ENCODE measurements at regions not wholly inside any gene's neighbourhood (a gene's known extent, or its start where the extent isn't known, plus 50 kb on each side); places are given as distances from the start of the nearest gene placed in this dataset.

GRCh38 chrX:21276736-21277433 lies 97.3 kb upstream of the CNKSR2 start:
- Histone ChIP-seq H2AFZ (no peak overlapping the region), H3K27me3 (replicated peaks; ENCODE audit: insufficient read depth) (no peaks in the 10 kb centered on the region), H3F3A (ENCODE audit: insufficient read depth) (no peaks in the 10 kb centered on the region), H4K20me1 (ENCODE audit: insufficient read depth) (no peaks in the 10 kb centered on the region), H3K4me2 (ENCODE audit: unreplicated experiment) (no peak overlapping the region), H3K4me1 (ENCODE audit: insufficient read depth) (no peaks in the 10 kb centered on the region), H3K36me3 (ENCODE audit: low read depth) (no peaks in the 10 kb centered on the region), H3K27ac (no peak overlapping the region), H3K9me3 (ENCODE audit: low read depth) (no peaks in the 10 kb centered on the region), H3K9me2 (ENCODE audit: insufficient read depth) (no peaks in the 10 kb centered on the region), H3K79me2 (ENCODE audit: insufficient read depth) (no peaks in the 10 kb centered on the region), H3K9ac (no peak overlapping the region), H3K4me3 (no peak overlapping the region)
- TF ChIP-seq EZH2phosphoT487 (IDR thresholded peaks at IDR 0.05; ENCODE audit: insufficient read depth, low read depth), result no peak
- DNase-seq, result no peak
- in situ Hi-C loops (cut with MboI), result no loop called here
- WGBS, 2 experiments (ENCODE audit: low coverage in 1 of 2, low lambda C conversion rate in 2 of 2, missing lambda C conversion rate in 2 of 2), result 37 to 39% methylated on average over 5 to 6 of the region's 8 CpGs

GRCh38 chrX:21289232-21289631 lies 85.0 kb upstream of the CNKSR2 start:
- H2AFZ ChIP-seq, result no peak overlapping the region
- H3K27me3 ChIP-seq (replicated peaks; ENCODE audit: insufficient read depth), result no peaks in the 10 kb centered on the region
- H3K36me3 ChIP-seq (ENCODE audit: low read depth), result no peaks in the 10 kb centered on the region
- no peak overlapping the region for H3K4me2 ChIP-seq (ENCODE audit: unreplicated experiment)
- 39 to 48% methylated on average over 2 of the region's 2 CpGs for WGBS, 2 experiments (ENCODE audit: low coverage in 1 of 2, low lambda C conversion rate in 2 of 2, missing lambda C conversion rate in 2 of 2)
- no peak overlapping the region for H3K9ac ChIP-seq
- H3K9me3 ChIP-seq (ENCODE audit: low read depth), result no peaks in the 10 kb centered on the region
- no peaks in the 10 kb centered on the region for H3F3A ChIP-seq (ENCODE audit: insufficient read depth)
- no peak overlapping the region for H3K27ac ChIP-seq
- no peaks in the 10 kb centered on the region for H3K4me1 ChIP-seq (ENCODE audit: insufficient read depth)
- no peaks in the 10 kb centered on the region for H3K9me2 ChIP-seq (ENCODE audit: insufficient read depth)
- no peak overlapping the region for H3K4me3 ChIP-seq
- no peaks in the 10 kb centered on the region for H3K79me2 ChIP-seq (ENCODE audit: insufficient read depth)
- in situ Hi-C loops (cut with MboI), result no loop called here
- no peak for TF ChIP-seq EZH2 (IDR thresholded peaks at IDR 0.05; ENCODE audit: insufficient read depth, poor library complexity, severe bottlenecking)
- TF ChIP-seq EZH2phosphoT487 (IDR thresholded peaks at IDR 0.05; ENCODE audit: insufficient read depth, low read depth), result no peak
- no peaks in the 10 kb centered on the region for H4K20me1 ChIP-seq (ENCODE audit: insufficient read depth)
- DNase-seq, result no peak

- WGBS, 2 experiments (ENCODE audit: low coverage in 1 of 2, low lambda C conversion rate in 2 of 2, missing lambda C conversion rate in 2 of 2), result 83 to 86% methylated on average over 10 to 12 of the region's 12 CpGs
- Histone ChIP-seq H3K9me3 (ENCODE audit: low read depth) (no peaks in the 10 kb centered on the region), H4K20me1 (ENCODE audit: insufficient read depth) (no peaks in the 10 kb centered on the region), H3K79me2 (ENCODE audit: insufficient read depth) (no peaks in the 10 kb centered on the region), H3K27me3 (replicated peaks; ENCODE audit: insufficient read depth) (no peaks in the 10 kb centered on the region), H3K4me3 (no peak overlapping the region), H3K27ac (no peak overlapping the region), H2AFZ (no peak overlapping the region), H3K9me2 (ENCODE audit: insufficient read depth) (no peaks in the 10 kb centered on the region), H3K36me3 (ENCODE audit: low read depth) (no peaks in the 10 kb centered on the region), H3K4me2 (ENCODE audit: unreplicated experiment) (no peak overlapping the region), H3K4me1 (ENCODE audit: insufficient read depth) (no peaks in the 10 kb centered on the region), H3K9ac (no peak overlapping the region), H3F3A (ENCODE audit: insufficient read depth) (no peaks in the 10 kb centered on the region)
- TF ChIP-seq EZH2phosphoT487 (IDR thresholded peaks at IDR 0.05; ENCODE audit: insufficient read depth, low read depth) (no peak), EZH2 (IDR thresholded peaks at IDR 0.05; ENCODE audit: insufficient read depth, poor library complexity, severe bottlenecking) (no peak)
- in situ Hi-C loops (cut with MboI), result no loop called here
- DNase-seq, result no peak
Measured at GRCh38 chrX:21295246-21295820, 78.9 kb upstream of the CNKSR2 start.

- H3K27me3 ChIP-seq (replicated peaks; ENCODE audit: insufficient read depth), result no peaks in the 10 kb centered on the region
- no peak overlapping the region for H3K4me2 ChIP-seq (ENCODE audit: unreplicated experiment)
- H3K9ac ChIP-seq, result no peak overlapping the region
- TF ChIP-seq EZH2 (IDR thresholded peaks at IDR 0.05; ENCODE audit: insufficient read depth, poor library complexity, severe bottlenecking) (no peak), EZH2phosphoT487 (IDR thresholded peaks at IDR 0.05; ENCODE audit: insufficient read depth, low read depth) (no peak)
- in situ Hi-C loops (cut with MboI), result no loop called here
- no peaks in the 10 kb centered on the region for H3K9me2 ChIP-seq (ENCODE audit: insufficient read depth)
- DNase-seq, result no peak
- H3K27ac ChIP-seq, result no peak overlapping the region
- no peak overlapping the region for H3K4me3 ChIP-seq
- no peaks in the 10 kb centered on the region for H3K36me3 ChIP-seq (ENCODE audit: low read depth)
- H3F3A ChIP-seq (ENCODE audit: insufficient read depth), result no peaks in the 10 kb centered on the region
- no peaks in the 10 kb centered on the region for H4K20me1 ChIP-seq (ENCODE audit: insufficient read depth)
- no peaks in the 10 kb centered on the region for H3K4me1 ChIP-seq (ENCODE audit: insufficient read depth)
- WGBS, 2 experiments (ENCODE audit: low coverage in 1 of 2, low lambda C conversion rate in 2 of 2, missing lambda C conversion rate in 2 of 2), result 43 to 61% methylated on average over 2 of the region's 2 CpGs
- no peaks in the 10 kb centered on the region for H3K9me3 ChIP-seq (ENCODE audit: low read depth)
- no peaks in the 10 kb centered on the region for H3K79me2 ChIP-seq (ENCODE audit: insufficient read depth)
- H2AFZ ChIP-seq, result no peak overlapping the region
Measured at GRCh38 chrX:21305799-21306336, 68.3 kb upstream of the CNKSR2 start.

Measured in GM23248 (cell line).